BLaER1 treated with 17β-estradiol and CSF1 and Interleukin-3, amounts not matched to agents 10 nM and 100 nM (cell line): ENCODE measurements at regions not wholly inside any gene's neighbourhood (a gene's known extent, or its start where the extent isn't known, plus 50 kb on each side); places are given as distances from the start of the nearest gene placed in this dataset.
"Not testable (repeated sequence)": the region's sequence is repeated elsewhere in the genome, so short reads cannot be mapped to it uniquely, and the experiment has no call there.

Experiments
- H3K27ac ChIP-seq, 11 experiments: shearing (Covaris generic); formaldehyde crosslinking; 2 replicates each; pipeline ENCODE4 v1.8.1; 2022
- H3K27me3 ChIP-seq, 11 experiments: shearing (Covaris generic); formaldehyde crosslinking; 2 replicates each; pipeline ENCODE4 v1.8.1; 2022
- H3K36me3 ChIP-seq, 11 experiments: shearing (Covaris generic); formaldehyde crosslinking; 2 replicates each; pipeline ENCODE4 v1.8.1; 2022
- H3K4me1 ChIP-seq, 10 experiments: shearing (Covaris generic); formaldehyde crosslinking; 2 replicates each; pipeline ENCODE4 v1.8.1; 2022
- H3K4me2 ChIP-seq, 11 experiments: shearing (Covaris generic); formaldehyde crosslinking; 2 replicates each; pipeline ENCODE4 v1.8.1; 2022
- H3K4me3 ChIP-seq, 10 experiments: shearing (Covaris generic); formaldehyde crosslinking; 2 replicates each; pipeline ENCODE4 v1.8.1; 2022
- H3K9ac ChIP-seq, 11 experiments: shearing (Covaris generic); formaldehyde crosslinking; 2 replicates each; pipeline ENCODE4 v1.8.1; 2022
- H3K9me3 ChIP-seq, 11 experiments: shearing (Covaris generic); formaldehyde crosslinking; replicated peaks in 1 of 11; 2 replicates each; pipeline ENCODE4 v1.8.1; 2022
- H4K20me1 ChIP-seq, 11 experiments: shearing (Covaris generic); formaldehyde crosslinking; 2 replicates each; pipeline ENCODE4 v1.8.1; 2022
- Cebpa-rat ChIP-seq, 11 experiments: shearing (Covaris generic); IDR thresholded peaks; 2 replicates each; pipeline ENCODE4 v1.8.1; 2022

DNA sequence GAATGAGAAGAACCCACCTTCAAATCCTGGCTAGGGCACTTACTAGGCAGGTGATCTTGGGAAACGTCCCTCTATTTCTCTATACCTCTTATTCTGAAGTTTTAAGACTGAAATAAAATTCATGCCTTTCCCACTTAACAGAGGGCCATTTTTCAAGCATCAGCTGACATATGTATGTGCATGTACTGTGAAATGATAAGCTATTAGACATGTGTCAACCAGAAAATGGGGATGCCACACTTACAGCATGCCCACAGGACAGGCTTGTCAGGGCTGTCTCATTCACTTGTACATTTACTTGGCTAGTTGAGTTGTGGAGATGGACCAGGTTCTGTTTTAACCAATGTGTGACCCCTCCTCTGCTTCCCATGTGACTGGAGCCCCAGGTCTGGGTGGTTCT, 78.5 kb downstream of the C9orf152 start:
- Histone ChIP-seq H3K36me3 (no peaks in the 10 kb centered on the region), H4K20me1 (peaks cover 0 to 19% (median 0%) of the 10 kb centered on the region in 11 experiments; a peak in 8 of 22 replicates), H3K27me3 (peaks cover 20 to 67% (median 46%) of the 10 kb centered on the region in 11 experiments), H3K4me3 (no peak overlapping the region), H3K9me3 (no peaks in the 10 kb centered on the region), H3K9ac (no peak overlapping the region), H3K4me2 (peak overlapping the region in 10 of 11 experiments; percentile 32 to 99 (median 90); a peak in 18 of 22 replicates), H3K4me1 (peaks cover 34 to 81% (median 71%) of the 10 kb centered on the region in 10 experiments), H3K27ac (no peak overlapping the region)
- TF ChIP-seq Cebpa-rat (IDR thresholded peaks at IDR 0.05), result no peak

DNA sequence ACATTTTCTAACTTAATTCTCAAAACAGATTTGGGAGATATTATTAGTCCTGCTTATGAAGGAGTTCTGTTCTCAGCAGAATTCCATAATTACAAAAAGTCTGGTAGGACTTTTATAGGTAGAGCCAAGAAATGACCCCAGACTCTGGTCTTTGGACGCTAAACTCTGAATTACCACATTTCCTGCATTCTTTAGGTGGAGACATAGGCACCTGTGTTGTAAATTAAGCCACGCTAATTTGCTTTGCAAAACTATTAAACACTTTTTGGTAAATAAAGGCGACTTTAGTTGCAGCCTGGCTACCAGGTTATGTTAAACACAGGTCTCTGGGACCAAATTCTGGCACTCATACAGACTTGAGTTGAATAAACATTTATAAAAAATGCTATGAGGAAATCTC, 77.7 kb downstream of the C9orf152 start:
- Histone ChIP-seq H3K4me1 (peaks cover 31 to 74% (median 63%) of the 10 kb centered on the region in 10 experiments), H3K27me3 (peaks cover 12 to 59% (median 39%) of the 10 kb centered on the region in 11 experiments), H4K20me1 (peaks cover 0 to 17% (median 0%) of the 10 kb centered on the region in 11 experiments; a peak in 8 of 22 replicates), H3K4me3 (no peak overlapping the region), H3K36me3 (no peaks in the 10 kb centered on the region), H3K4me2 (peak overlapping the region in 8 of 11 experiments; percentile 43 to 99 (median 92); a peak in 15 of 22 replicates), H3K9ac (no peak overlapping the region), H3K9me3 (no peaks in the 10 kb centered on the region), H3K27ac (no peak overlapping the region)
- TF ChIP-seq Cebpa-rat (IDR thresholded peaks at IDR 0.05), result no peak

DNA sequence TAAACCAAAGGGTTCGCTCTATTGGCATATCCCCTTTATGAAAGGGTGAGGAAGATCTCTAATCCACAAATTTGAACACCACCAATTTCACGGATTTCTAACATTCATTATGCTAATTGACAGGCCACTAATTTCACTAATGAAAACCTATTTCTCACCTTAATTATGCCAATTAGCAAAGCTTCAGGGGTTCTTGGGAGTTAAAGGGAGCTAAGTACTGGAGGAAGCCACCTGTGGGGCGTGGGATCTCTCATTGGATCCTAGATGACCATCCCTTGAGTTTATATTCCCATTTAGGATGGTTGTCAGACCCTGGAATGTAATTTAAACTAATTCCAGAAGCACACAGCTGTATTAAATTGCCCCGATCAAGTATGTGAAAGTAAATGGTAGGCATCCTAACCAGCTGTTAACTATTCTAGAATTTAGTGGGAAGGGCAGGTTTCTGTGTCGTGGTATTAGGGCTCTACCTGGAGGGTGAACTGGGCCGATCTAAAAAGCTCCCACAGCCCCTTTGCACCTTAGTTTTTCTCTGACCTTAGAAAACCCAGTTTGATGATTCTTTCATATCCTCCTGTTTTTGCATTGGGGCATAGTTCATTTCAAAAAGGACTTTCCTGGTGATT, 77.1 kb downstream of the C9orf152 start:
- Histone ChIP-seq H3K36me3 (no peaks in the 10 kb centered on the region), H3K9me3 (no peaks in the 10 kb centered on the region), H4K20me1 (peaks cover 0 to 14% (median 0%) of the 10 kb centered on the region in 11 experiments; a peak in 5 of 22 replicates), H3K27me3 (peaks cover 10 to 52% (median 36%) of the 10 kb centered on the region in 11 experiments; a peak in 19 of 22 replicates), H3K9ac (no peak overlapping the region), H3K27ac (no peak overlapping the region), H3K4me1 (peaks cover 33 to 73% (median 62%) of the 10 kb centered on the region in 10 experiments), H3K4me3 (no peak overlapping the region), H3K4me2 (peak overlapping the region in 8 of 11 experiments; percentile 43 to 99 (median 92); a peak in 16 of 22 replicates)
- no peak for TF ChIP-seq Cebpa-rat (IDR thresholded peaks at IDR 0.05)

DNA sequence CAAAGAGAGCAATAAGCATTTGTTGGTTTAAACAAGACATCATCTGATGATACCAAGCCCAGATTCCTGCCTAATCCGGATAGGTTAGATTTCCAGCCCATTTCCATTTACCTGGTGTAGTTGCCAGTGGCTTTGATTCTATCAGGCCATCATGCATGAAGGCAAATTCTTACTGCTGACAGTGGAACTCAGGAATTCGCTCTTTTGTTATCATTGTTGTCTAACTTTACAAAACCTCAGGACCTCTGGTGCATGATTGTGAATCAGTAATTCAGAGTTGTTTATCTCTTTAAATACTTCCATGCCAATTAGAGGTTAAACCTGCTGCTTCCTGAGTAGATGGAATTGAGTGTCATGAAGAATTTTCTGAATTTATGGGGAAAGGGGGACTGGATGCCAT, 76.5 kb downstream of the C9orf152 start:
- Histone ChIP-seq H3K27me3 (peaks cover 10 to 46% (median 35%) of the 10 kb centered on the region in 11 experiments; a peak in 19 of 22 replicates), H3K4me1 (peaks cover 32 to 72% (median 58%) of the 10 kb centered on the region in 10 experiments), H4K20me1 (peaks cover 0 to 14% (median 0%) of the 10 kb centered on the region in 11 experiments; a peak in 4 of 22 replicates), H3K4me3 (no peak overlapping the region), H3K9ac (no peak overlapping the region), H3K9me3 (no peaks in the 10 kb centered on the region), H3K36me3 (no peaks in the 10 kb centered on the region), H3K4me2 (peak overlapping the region in 8 of 11 experiments; percentile 43 to 99 (median 92); a peak in 10 of 22 replicates), H3K27ac (no peak overlapping the region)
- no peak for TF ChIP-seq Cebpa-rat (IDR thresholded peaks at IDR 0.05)

DNA sequence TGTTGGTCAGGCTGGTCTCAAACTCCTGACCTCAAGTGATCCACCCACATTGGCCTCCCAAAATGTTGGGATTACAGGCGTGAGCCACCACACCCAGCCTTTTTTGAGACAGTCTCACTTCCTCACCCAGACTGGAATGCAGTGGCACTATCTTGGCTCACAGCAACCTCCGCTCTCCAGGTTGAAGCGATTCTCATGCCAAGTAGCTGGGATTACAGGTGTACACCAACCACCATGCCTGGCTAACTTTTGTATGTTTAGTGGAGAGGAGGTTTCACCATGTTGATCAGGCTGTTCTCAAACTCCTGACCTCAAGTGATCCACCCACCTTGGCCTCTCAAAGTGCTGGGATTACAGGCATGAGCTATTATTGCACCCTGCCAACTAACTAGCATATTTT, 75.4 kb downstream of the C9orf152 start:
- H3K27ac ChIP-seq, H3K9me3 ChIP-seq, H3K4me3 ChIP-seq, H3K36me3 ChIP-seq, H3K9ac ChIP-seq: not testable (repeated sequence)
- Histone ChIP-seq H3K4me2 (peak overlapping the region in 4 of 11 experiments; percentile 88 to 99 (median 94); a peak in 2 of 22 replicates), H3K27me3 (peaks cover 10 to 36% (median 29%) of the 10 kb centered on the region in 11 experiments; a peak in 19 of 22 replicates), H4K20me1 (0 out of 22 replicates have a peak, but pooled peaks cover 0 to 13% (median 0%) of the 10 kb centered on the region in 11 experiments), H3K4me1 (peaks cover 22 to 61% (median 48%) of the 10 kb centered on the region in 10 experiments)

DNA sequence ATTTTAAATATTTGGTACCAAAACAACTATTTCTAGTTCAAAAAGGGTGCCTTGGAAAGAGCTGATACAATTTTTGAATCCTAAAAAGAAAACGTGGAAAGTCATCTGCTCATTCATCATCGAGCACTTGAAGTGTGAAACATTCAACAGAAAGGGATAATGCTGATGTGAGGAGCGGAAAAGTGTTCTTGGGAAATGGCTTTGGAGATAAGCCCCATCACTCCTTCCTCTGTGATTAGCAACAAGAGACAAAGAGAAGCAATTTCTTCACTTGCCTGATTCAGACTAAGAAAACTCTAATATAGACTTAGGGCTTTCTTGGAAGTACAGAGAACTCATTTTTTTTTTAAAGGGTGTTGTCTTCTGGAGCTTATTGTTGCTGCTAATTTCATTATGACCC, 74.9 kb downstream of the C9orf152 start:
- H3K9ac ChIP-seq, result no peak overlapping the region
- H3K27ac ChIP-seq, result no peak overlapping the region
- peaks cover 17 to 56% (median 42%) of the 10 kb centered on the region in 10 experiments for H3K4me1 ChIP-seq

DNA sequence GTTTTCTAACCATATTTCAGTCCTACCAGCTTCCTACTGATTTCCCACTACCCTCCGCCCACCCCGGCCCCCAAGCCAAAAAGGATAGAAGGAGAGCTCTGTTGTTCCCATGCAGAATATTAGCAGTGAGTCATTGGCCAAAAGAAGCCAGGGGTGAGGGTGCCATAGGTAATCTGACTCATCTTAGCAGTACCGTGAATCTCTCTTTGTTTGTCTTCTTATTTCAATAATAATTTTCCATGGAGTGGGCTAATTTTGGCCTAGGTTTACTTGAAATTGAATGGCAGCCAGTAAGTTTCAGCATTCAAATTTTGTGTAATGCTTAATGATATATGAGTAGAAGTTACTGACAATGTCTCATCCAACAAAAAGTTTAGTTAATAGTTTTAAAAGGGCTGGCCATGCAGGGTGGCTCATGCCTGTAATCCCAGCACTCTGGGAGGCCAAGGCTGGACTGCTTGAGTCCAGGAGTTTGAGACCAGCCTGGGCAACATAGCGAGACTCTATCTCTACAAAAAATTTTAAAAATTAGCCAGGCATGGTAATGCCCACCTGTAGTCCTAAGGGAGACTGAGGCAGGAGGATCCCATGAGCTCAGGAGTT, 74.2 kb downstream of the C9orf152 start:
- Histone ChIP-seq H3K4me3 (no peak overlapping the region), H3K9me3 (no peaks in the 10 kb centered on the region; a peak in 2 of 22 replicates), H3K27me3 (peaks cover 3 to 27% (median 17%) of the 10 kb centered on the region in 11 experiments; a peak in 15 of 22 replicates), H4K20me1 (0 out of 22 replicates have a peak, but pooled peaks cover 0 to 2% (median 0%) of the 10 kb centered on the region in 11 experiments), H3K9ac (no peak overlapping the region), H3K4me1 (peaks cover 14 to 50% (median 36%) of the 10 kb centered on the region in 10 experiments), H3K36me3 (no peaks in the 10 kb centered on the region; a peak in 2 of 22 replicates), H3K27ac (no peak overlapping the region), H3K4me2 (no peak overlapping the region)
- TF ChIP-seq Cebpa-rat (IDR thresholded peaks at IDR 0.05), result no peak

More for the DNA sequence above, 74.9 kb downstream of the C9orf152 start:
- H3K4me2 ChIP-seq, result no peak overlapping the region
- H3K4me3 ChIP-seq, result no peak overlapping the region
- H3K36me3 ChIP-seq, result no peaks in the 10 kb centered on the region; a peak in 2 of 22 replicates
- H4K20me1 ChIP-seq, result 0 out of 22 replicates have a peak, but pooled peaks cover 0 to 8% (median 0%) of the 10 kb centered on the region in 11 experiments
- peaks cover 6 to 31% (median 23%) of the 10 kb centered on the region in 11 experiments; a peak in 19 of 22 replicates for H3K27me3 ChIP-seq
- H3K9me3 ChIP-seq, result no peaks in the 10 kb centered on the region; a peak in 2 of 22 replicates
- TF ChIP-seq Cebpa-rat (IDR thresholded peaks at IDR 0.05), result no peak

DNA sequence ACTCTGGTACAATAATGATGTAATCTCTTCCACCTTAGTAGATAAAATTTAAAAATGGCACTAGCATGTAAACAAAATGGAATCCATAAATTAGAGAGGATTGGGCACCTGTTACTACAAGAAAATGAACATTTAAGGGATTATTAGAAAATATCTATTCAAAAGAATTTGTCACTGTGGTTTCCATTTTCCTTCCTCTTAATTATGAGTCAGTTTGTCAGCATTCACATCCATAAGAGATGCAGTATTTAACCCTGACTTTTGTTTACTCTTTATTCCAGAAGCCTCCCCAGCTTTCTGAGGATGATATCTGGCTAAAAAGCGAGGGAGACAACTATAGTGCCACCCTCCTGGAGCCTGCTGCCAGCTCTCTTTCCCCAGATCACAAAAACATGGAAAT, 72.1 kb downstream of the C9orf152 start:
- H3K4me1 ChIP-seq, result peaks cover 10 to 28% (median 15%) of the 10 kb centered on the region in 10 experiments; a peak in 19 of 20 replicates
- H3K4me3 ChIP-seq, result no peak overlapping the region
- H3K27me3 ChIP-seq, result peaks cover 1 to 17% (median 8%) of the 10 kb centered on the region in 11 experiments; a peak in 14 of 22 replicates
- H3K36me3 ChIP-seq, result no peaks in the 10 kb centered on the region; a peak in 2 of 22 replicates
- H3K27ac ChIP-seq, result no peak overlapping the region
- H3K9me3 ChIP-seq, result no peaks in the 10 kb centered on the region; a peak in 2 of 22 replicates
- no peak overlapping the region for H3K9ac ChIP-seq
- peak overlapping the region; percentile 7 to 64 (median 26); a peak in 15 of 22 replicates for H3K4me2 ChIP-seq
- no peaks in the 10 kb centered on the region for H4K20me1 ChIP-seq
- no peak for TF ChIP-seq Cebpa-rat (IDR thresholded peaks at IDR 0.05)

DNA sequence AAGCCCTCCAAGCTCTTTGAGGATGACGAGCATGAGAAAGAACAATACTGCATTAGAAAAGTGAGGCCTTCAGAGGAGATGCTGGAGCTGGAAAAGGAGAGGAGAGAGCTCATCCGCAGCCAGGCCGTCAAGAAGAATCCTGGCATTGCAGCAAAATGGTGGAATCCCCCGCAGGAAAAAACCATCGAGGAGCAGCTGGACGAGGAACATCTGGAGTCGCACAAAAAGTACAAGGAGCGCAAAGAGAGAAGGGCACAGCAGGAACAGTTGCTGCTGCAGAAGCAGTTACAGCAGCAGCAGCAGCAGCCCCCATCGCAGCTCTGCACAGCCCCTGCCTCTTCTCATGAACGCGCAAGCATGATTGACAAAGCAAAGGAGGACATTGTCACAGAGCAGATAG, 71.2 kb downstream of the C9orf152 start:
- Histone ChIP-seq H3K4me3 (no peak overlapping the region), H3K9me3 (no peaks in the 10 kb centered on the region; a peak in 2 of 22 replicates), H3K4me2 (0 out of 22 replicates have a peak overlapping the region, but pooled peaks of 1 of the 11 experiments have one; percentile 64), H3K36me3 (no peaks in the 10 kb centered on the region; a peak in 2 of 22 replicates), H3K27ac (no peak overlapping the region), H3K27me3 (peaks cover 0 to 8% (median under 1%) of the 10 kb centered on the region in 11 experiments; a peak in 2 of 22 replicates), H3K4me1 (peaks cover 8 to 25% (median 12%) of the 10 kb centered on the region in 10 experiments; a peak in 16 of 20 replicates), H4K20me1 (no peaks in the 10 kb centered on the region), H3K9ac (no peak overlapping the region)
- no peak for TF ChIP-seq Cebpa-rat (IDR thresholded peaks at IDR 0.05)
